ENCODE measurements at regions not wholly inside any gene's neighbourhood (a gene's known extent, or its start where the extent isn't known, plus 50 kb on each side); places are given as distances from the start of the nearest gene placed in this dataset.

DNA sequence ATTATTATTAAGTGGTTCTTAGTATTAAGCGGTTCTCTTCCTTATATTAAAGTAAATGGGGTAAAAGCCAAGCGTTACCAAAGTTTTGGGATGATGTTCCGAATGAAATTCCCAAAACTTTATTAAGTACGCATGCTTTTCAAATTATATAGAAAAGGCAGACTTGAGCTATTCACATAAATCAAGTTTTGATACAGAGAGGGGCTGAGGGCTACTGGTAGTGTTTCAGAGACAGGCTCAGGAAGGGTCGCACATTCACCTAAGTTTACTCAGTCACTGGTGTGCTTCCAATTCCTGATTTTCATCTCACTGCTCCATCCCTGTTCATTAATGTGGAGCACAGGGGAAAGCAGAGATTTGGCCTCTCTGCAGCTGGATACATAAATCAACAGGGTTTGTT, 652.2 kb downstream of the QKI start:
- TF ChIP-seq, protein P1, sequence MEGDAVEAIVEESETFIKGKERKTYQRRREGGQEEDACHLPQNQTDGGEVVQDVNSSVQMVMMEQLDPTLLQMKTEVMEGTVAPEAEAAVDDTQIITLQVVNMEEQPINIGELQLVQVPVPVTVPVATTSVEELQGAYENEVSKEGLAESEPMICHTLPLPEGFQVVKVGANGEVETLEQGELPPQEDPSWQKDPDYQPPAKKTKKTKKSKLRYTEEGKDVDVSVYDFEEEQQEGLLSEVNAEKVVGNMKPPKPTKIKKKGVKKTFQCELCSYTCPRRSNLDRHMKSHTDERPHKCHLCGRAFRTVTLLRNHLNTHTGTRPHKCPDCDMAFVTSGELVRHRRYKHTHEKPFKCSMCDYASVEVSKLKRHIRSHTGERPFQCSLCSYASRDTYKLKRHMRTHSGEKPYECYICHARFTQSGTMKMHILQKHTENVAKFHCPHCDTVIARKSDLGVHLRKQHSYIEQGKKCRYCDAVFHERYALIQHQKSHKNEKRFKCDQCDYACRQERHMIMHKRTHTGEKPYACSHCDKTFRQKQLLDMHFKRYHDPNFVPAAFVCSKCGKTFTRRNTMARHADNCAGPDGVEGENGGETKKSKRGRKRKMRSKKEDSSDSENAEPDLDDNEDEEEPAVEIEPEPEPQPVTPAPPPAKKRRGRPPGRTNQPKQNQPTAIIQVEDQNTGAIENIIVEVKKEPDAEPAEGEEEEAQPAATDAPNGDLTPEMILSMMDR (conservative IDR thresholded peaks at IDR 0.05; ENCODE audit: low read length): no peak
- no peak for TF ChIP-seq EZH2phosphoT487 (IDR thresholded peaks at IDR 0.05; ENCODE audit: borderline replicate concordance)
